CD4-positive, alpha-beta T cell treated with Interleukin-17A for 1 hour (primary cell): ENCODE measurements at regions not wholly inside any gene's neighbourhood (a gene's known extent, or its start where the extent isn't known, plus 50 kb on each side); places are given as distances from the start of the nearest gene placed in this dataset.
"Not testable (repeated sequence)": the region's sequence is repeated elsewhere in the genome, so short reads cannot be mapped to it uniquely, and the experiment has no call there.

Experiments used
- DNase-seq: peaks from one replicate; pipeline ENCODE4 v3.0.0-alpha.2; 2020

GRCh38 chr6:85005494-85005893, 241.1 kb upstream of the TBX18 start:
- no peak for DNase-seq

- no peak for DNase-seq
Observed at GRCh38 chr6:85004361-85004995, 240.1 kb upstream of the TBX18 start.

GRCh38 chr6:85002847-85003246, 238.4 kb upstream of the TBX18 start:
- no peak for DNase-seq

GRCh38 chr6:85000001-85000400, 235.6 kb upstream of the TBX18 start:
- no peak for DNase-seq

- DNase-seq, result no peak
Observed at GRCh38 chr6:84998223-84998622, 233.8 kb upstream of the TBX18 start.

- DNase-seq, result not testable (repeated sequence)
Observed at GRCh38 chr6:84988766-84989165, 224.4 kb upstream of the TBX18 start.

- not testable (repeated sequence) for DNase-seq
Observed at GRCh38 chr6:84985490-84985889, 221.1 kb upstream of the TBX18 start.

GRCh38 chr6:84979541-84979940, 215.1 kb upstream of the TBX18 start:
- DNase-seq, result no peak

GRCh38 chr6:84977363-84977705, 212.9 kb upstream of the TBX18 start:
- no peak for DNase-seq

GRCh38 chr6:84976526-84977362, 212.3 kb upstream of the TBX18 start:
- no peak for DNase-seq

GRCh38 chr6:84975316-84975715, 210.9 kb upstream of the TBX18 start:
- DNase-seq, result no peak

- DNase-seq, result no peak
Observed at GRCh38 chr6:84973606-84974005, 209.2 kb upstream of the TBX18 start.

- no peak for DNase-seq
Observed at GRCh38 chr6:84967965-84968364, 203.6 kb upstream of the TBX18 start.

GRCh38 chr6:84967389-84967788, 203.0 kb upstream of the TBX18 start:
- DNase-seq, result no peak

GRCh38 chr6:84953111-84953755, 188.8 kb upstream of the TBX18 start:
- no peak for DNase-seq

- not testable (repeated sequence) for DNase-seq
Observed at GRCh38 chr6:84944926-84945325, 180.5 kb upstream of the TBX18 start.

- DNase-seq, result no peak
Observed at GRCh38 chr6:84943905-84944304, 179.5 kb upstream of the TBX18 start.

GRCh38 chr6:84941609-84942008, 177.2 kb upstream of the TBX18 start:
- not testable (repeated sequence) for DNase-seq

GRCh38 chr6:84929212-84929611, 164.8 kb upstream of the TBX18 start:
- no peak for DNase-seq

GRCh38 chr6:84927551-84927950, 163.2 kb upstream of the TBX18 start:
- no peak for DNase-seq

- no peak for DNase-seq
Observed at GRCh38 chr6:84926189-84927155, 162.1 kb upstream of the TBX18 start.

GRCh38 chr6:84921891-84922290, 157.5 kb upstream of the TBX18 start:
- DNase-seq, result no peak

- DNase-seq, result no peak
Observed at GRCh38 chr6:84920021-84920420, 155.6 kb upstream of the TBX18 start.
